GM13977 (cell line): ENCODE measurements at regions not wholly inside any gene's neighbourhood (a gene's known extent, or its start where the extent isn't known, plus 50 kb on each side); places are given as distances from the start of the nearest gene placed in this dataset.

Experiments used
- DNase-seq: peaks from one replicate; pipeline ENCODE4 v3.0.0; 2012; ENCODE audit warnings: low spot score
- CTCF ChIP-seq: IDR thresholded peaks from 2 replicates; pipeline ENCODE4 v1.5.1; 2012; ENCODE audit warnings: mild to moderate bottlenecking, control low read depth; ENCODE audit not compliant: insufficient read depth; ENCODE audit errors: extremely low read depth, missing control alignments
- in situ Hi-C: fragments of 300-500 bp; cut with MboI; formaldehyde crosslinking; loops from one replicate; pipeline ENCODE4 v1.12.0; 2022; ENCODE audit warnings: low sequenced_read_pairs, low pct_unique_long_range_greater_than_20kb, mixed read lengths, inconsistent platforms; ENCODE audit not compliant: unreplicated experiment

- no peak for DNase-seq
- TF ChIP-seq CTCF = no peak
- in situ Hi-C loops = no loop called here
Observed at GRCh38 chr2:39546937-39547336, 109.9 kb upstream of the MAP4K3 start.

- in situ Hi-C loops = no loop called here
- no peak for TF ChIP-seq CTCF
- no peak for DNase-seq
Observed at GRCh38 chr2:39547811-39548719, 111.0 kb upstream of the MAP4K3 start.

GRCh38 chr2:39549000-39549399 is 111.9 kb upstream of the MAP4K3 start:
- DNase-seq = no peak
- no peak for TF ChIP-seq CTCF
- in situ Hi-C loops = no loop called here

GRCh38 chr2:39549718-39550464 is 112.8 kb upstream of the MAP4K3 start:
- no peak for DNase-seq
- TF ChIP-seq CTCF = no peak
- in situ Hi-C loops = no loop called here

GRCh38 chr2:39550701-39551285 is 113.7 kb upstream of the MAP4K3 start:
- TF ChIP-seq CTCF = no peak
- in situ Hi-C loops = no loop called here
- no peak for DNase-seq

- in situ Hi-C loops = no loop called here
- TF ChIP-seq CTCF = no peak
- DNase-seq = no peak
Observed at GRCh38 chr2:39558906-39559305, 106.8 kb upstream of the TMEM178A start.
